WI38 (cell line): ENCODE measurements at regions not wholly inside any gene's neighbourhood (a gene's known extent, or its start where the extent isn't known, plus 50 kb on each side); places are given as distances from the start of the nearest gene placed in this dataset.

Experiments used
- H3K4me3 ChIP-seq: 2 replicates; pipeline ENCODE4 v1.5.1; 2011; ENCODE audit warnings: low read depth, mild to moderate bottlenecking, control low read depth, low read length
- TF ChIP-seq, protein P1 (sequence below): IDR thresholded peaks from 2 replicates; pipeline ENCODE4 v1.5.1; 2012; ENCODE audit warnings: low read depth, mild to moderate bottlenecking, control low read depth, low read length

GRCh38 chr5:98157368-98157767 is 616.1 kb upstream of the RGMB start:
- no peak overlapping the region for H3K4me3 ChIP-seq
- TF ChIP-seq, protein P1, sequence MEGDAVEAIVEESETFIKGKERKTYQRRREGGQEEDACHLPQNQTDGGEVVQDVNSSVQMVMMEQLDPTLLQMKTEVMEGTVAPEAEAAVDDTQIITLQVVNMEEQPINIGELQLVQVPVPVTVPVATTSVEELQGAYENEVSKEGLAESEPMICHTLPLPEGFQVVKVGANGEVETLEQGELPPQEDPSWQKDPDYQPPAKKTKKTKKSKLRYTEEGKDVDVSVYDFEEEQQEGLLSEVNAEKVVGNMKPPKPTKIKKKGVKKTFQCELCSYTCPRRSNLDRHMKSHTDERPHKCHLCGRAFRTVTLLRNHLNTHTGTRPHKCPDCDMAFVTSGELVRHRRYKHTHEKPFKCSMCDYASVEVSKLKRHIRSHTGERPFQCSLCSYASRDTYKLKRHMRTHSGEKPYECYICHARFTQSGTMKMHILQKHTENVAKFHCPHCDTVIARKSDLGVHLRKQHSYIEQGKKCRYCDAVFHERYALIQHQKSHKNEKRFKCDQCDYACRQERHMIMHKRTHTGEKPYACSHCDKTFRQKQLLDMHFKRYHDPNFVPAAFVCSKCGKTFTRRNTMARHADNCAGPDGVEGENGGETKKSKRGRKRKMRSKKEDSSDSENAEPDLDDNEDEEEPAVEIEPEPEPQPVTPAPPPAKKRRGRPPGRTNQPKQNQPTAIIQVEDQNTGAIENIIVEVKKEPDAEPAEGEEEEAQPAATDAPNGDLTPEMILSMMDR: no peak

DNA sequence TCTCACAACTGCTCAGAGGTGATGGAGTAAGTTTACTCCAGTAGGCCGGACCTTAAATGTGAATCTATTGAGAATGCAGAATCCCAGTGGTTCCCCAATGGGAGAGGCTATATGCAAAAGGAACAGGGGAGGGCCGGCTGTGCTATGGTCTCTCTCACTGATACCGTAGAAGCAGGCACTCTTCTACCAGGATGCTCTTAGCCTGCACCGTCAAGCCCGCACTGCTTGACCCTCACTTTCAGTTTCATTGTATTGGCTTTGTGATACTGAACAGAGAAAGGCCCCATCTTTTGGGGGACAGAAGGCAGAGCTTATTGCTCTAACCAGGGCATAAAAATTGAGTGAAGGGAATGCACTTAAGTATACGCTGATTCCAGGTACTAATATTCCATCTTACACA is 615.0 kb upstream of the RGMB start:
- no peak overlapping the region for H3K4me3 ChIP-seq
- TF ChIP-seq, protein P1: no peak

GRCh38 chr5:98163796-98164493 is 609.5 kb upstream of the RGMB start:
- H3K4me3 ChIP-seq: no peak overlapping the region

DNA sequence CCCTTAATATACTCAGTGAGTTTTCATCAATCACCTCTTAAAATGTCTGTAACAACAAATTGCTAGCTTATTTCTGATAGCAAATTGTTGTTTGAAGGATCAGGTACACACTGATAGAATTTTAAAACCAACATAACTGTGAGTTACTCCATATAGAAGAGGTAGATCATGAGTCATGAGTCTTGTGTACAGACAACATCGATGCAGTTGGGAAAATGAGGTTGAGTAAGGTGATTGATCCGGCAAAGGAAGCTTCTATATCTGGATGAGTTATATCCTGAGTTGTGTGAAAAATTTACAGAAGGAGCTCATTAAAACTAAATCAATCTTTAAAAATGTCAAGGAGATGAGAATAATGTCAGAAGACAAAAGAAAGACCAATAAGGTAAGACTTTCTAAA is 604.6 kb upstream of the RGMB start:
- TF ChIP-seq, protein P1: no peak
- H3K4me3 ChIP-seq: no peak overlapping the region

More at GRCh38 chr5:98163796-98164493, 609.5 kb upstream of the RGMB start:
- TF ChIP-seq, protein P1: no peak

DNA sequence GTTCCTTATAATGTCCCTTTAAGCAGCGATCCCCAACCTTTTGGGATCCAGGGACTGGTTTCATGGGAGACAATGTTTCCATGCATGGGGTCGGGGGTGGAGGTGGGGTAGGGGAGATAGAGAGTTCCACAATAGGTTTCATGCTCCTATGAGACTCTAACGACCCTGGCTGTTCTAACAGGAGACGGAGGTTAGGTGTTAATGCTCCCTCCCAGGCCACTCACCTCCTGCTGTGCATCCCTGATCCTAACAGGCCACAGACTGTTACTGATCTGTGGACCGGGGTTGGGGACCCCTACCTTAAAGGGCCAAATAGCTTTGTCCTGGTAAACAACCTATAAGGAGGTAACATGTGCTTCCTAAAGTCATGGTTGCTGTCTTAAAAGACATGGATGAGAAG is 602.5 kb upstream of the RGMB start:
- TF ChIP-seq, protein P1: no peak
- H3K4me3 ChIP-seq: no peak overlapping the region

DNA sequence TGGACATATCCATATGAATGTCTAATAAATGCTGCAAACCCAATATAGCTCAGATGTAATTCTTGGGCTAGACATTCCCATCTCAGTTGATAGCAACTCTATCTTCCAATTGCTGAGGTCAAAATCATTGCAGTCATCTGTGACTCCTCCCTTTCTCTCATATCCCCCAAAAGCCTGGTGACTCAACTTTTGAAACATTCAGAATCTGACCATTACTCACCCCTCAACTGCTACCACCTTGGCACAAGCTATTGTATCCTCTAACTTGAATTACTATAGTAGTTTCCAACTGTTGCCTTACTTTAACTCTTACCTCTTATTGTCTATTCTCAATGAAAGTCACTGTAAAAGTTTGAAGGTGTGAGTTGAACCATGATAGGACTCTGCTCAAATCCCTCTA is 600.1 kb upstream of the RGMB start:
- H3K4me3 ChIP-seq: no peak overlapping the region
- TF ChIP-seq, protein P1: no peak

- H3K4me3 ChIP-seq: no peak overlapping the region
- TF ChIP-seq, protein P1: no peak
Measured at GRCh38 chr5:98175474-98175873, 598.0 kb upstream of the RGMB start.
